Kidney glomerular epithelial cell (primary cell): ENCODE measurements at regions not wholly inside any gene's neighbourhood (a gene's known extent, or its start where the extent isn't known, plus 50 kb on each side); places are given as distances from the start of the nearest gene placed in this dataset.
"Not testable (repeated sequence)": the region's sequence is repeated elsewhere in the genome, so short reads cannot be mapped to it uniquely, and the experiment has no call there.

Experiments used
- DNase-seq: peaks from one replicate; lab custom pipeline; 2025; lab: John Stamatoyannopoulos, UW

DNA sequence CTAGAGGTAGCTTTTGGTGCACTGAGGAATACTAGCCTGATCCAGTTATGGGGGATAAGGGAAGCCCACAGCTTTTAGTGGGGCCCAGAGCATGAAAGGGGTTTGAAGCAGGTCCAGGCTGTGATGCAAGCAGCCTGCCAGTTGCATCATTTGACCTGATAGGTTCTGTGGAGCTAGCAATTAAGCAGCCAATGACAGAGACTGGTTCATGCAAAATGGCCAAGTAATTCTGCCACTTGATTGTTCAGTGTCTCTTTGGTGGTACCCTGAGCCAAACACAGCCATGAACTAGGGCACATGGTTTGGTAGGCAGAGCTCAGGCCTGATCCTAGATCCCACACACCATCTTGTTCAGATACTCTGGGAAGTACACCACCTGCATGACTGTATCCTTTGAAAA, 91.0 kb upstream of the PRR23C start:
- DNase-seq: no peak

DNA sequence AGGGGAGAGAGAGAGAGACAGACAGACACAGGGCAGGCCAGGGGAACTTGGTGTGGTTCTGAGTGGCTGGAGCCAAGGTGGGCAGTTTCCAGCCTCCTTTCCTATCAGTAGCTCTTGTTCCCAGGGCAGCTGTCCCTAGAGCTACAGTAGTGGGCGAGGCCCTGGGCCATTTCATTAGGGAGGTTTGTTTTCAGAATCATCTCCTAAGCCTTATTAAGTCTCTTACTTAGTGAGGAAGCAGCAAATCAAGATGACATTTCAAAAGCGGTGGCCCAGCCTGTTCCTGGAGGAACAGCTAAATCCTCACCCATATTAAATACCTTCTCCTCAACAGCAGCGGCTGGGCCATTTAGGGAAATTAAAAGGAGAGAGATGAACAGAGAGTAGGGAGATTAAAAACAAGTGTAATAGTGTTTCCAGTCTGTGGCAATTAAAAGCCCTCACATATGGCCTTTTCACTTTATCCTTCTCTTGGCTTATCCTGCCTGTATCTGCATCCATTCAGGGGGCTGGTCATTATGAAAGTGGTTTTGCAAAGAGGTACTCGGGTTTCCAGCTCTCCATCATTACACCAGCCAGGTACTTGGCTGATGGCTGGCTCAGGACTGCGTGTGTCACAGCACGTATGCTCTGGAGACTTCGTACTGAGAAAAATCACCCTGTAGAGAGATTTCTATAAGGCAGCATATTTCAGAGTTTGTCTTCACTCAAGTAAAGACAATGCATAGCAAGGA, 91.9 kb upstream of the PRR23C start:
- no peak for DNase-seq

DNA sequence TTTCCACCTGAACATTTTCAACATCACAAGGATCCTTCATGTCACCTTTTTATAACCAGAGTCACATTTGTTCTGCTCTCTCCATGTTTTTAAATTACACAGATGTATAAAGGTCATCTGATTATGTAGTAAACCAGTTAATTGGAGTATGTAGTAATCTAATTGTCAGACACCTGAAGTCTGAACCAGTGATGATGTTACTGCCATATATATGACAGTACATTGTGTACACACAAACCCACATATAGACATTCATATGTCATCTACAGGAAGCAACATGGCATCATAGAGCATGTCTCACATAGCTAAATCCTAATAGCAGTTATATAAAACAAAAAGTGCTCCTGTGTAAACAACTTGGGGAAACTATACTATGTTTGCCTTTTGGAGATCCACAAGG, 95.9 kb upstream of the PRR23C start:
- DNase-seq: no peak

DNA sequence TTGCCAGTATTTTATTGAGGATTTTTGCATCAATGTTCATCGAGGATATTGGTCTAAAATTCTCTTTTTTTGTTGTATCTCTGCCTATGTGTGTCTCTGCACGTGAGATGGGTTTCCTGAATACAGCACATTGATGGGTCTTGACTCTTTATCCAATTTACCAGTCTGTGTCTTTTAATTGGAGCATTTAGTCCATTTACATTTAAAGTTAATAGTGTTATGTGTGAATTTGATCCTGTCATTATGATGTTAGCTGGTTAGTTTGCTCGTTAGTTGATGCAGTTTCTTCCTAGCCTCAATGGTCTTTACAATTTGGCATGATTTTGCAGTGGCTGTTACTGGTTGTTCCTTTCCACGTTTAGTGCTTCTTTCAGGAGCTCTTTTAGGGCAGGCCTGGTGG, 101.3 kb upstream of the PRR23C start:
- not testable (repeated sequence) for DNase-seq

DNA sequence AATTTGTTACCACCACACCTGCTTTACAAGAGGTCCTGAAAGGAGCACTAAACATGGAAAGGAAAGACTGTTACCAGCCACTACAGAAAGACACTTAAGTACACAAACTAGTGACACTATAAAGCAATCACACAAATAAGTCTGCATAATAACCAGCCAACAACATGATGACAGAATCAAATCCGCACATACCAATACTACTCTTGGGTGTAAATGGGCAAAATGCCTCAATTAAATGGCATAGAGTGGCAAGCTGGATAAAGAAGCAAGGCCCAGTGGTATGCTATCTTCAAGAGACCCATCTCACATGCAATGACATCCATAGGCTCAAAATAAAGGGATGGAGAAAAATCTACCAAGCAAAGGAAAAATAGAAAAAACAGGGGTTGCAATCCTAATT, 106.8 kb upstream of the PRR23C start:
- no peak for DNase-seq

DNA sequence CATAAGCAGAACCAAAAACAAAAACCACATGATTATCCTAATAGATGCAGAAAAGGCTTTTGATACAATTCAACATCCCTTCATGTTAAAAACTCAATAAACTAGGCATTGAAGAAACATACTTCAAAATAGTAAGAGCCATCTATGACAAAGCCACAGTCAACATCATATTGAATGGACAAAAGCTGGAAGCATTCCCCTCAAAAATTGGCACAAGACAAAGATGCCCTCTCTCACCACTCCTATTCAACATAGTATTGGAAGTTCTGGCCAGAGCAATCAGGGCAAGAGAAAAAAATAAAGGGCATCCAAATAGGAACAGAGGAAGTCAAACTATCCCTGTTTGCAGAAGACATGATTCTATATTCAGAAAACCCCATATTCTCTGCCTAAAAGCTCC, 108.7 kb upstream of the PRR23C start:
- not testable (repeated sequence) for DNase-seq

DNA sequence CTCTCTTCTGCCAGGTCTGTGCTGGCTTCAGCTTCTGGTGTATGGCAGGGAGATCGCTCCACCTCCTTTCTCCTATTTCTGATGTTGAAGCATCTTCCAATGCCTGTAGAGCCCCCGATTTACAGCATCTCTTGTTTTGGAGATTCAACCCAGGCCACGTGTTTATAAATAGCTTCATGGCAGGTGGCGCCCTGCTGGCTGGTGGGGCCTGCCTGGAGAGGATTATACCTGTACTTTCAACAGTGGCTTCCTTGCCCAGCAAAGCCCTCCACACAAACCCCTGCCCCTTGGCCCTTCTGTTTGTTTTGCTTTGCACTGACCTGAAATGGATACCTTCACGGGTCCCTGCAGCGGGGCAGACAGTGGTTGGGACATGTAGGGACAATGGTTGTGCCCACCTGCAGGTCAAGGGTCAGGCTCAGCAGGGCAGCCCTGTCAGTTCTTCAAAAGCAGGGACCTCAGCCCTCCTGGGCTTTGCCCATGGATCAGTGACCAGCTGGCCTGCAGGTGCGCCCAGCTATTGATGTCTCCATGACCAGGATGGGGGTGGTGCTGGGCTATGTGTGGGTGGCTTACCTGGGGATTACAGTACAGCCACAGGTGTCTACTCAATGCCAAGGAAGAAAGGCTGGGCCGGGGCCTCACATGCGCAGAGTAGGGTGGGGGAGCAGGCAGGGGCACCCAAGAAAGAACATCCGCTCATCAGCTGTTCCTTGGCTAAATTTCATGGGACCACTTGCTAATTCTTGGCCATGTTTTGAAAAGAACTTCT, 112.7 kb upstream of the PRR23C start:
- no peak for DNase-seq

DNA sequence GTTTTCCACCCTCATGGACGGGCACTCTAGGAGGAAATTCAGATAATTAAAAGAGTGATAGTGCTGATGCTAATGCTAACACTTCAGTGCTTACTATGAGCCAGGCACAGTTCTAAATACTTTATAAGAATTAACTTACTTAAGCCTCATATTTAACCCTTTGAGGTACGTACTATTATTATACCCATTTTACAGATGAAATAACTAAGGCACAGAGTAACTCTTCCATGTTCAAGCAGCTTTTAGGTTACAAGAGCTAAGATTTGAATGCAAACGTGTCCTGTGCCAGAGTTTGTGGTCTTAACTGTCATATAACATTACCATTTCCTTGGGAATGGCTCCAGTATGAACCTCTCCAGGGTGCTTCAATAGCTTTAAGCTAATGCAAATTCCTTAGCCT, 114.7 kb upstream of the PRR23C start:
- no peak for DNase-seq

DNA sequence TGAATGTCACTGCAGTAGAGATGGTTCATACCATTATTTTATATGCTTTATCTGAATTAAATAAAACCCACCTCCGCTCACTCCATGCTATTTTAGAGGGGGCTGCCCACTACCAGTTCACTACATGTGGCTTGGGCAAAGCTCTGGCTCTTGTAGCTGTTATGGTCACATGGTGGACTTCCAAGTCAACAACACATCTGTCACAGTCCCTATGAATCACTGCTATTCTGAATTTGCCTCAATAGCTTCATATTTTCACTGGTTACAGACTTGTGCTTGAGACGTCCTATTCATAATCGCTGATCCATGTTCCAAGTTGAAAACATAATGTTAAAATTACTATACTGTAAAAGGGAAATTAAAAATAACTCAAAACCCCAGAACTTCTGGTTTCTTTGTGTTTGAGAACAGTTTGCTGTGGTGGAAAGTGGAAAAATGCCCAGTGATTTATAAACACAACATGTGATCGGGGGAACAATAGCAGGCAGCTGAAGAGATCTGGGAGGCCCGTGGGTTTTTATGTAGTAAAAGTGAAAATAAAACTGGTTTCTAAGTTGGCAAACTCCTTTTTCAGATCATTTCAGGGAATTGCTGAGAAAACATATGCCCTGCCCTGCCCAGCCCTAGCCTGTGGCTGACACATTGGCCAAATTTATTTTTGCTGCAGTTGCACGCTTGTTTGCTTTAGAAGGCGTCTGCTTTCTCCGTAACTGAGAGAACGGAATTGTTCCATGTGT, 128.8 kb upstream of the PRR23C start:
- DNase-seq: peak; percentile 28

DNA sequence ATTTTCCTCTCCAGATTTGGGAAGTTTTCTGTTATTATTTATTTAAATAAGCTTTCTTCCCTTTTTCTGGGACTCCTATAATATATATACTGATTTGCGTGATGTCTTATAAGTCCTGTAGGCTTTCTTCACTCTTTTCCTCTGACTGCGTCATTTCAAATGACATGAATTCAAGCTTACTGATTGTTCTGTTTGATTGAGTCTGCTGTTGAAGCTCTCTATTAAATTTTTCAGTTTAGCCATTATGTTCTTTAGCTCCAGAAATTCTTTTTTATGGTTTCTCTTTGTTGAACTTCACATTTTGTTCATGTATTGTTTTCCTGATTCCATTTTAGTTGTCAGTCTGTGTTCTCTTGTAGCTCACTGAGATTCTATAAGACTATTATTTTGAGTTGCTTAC, 135.8 kb upstream of the PRR23C start:
- no peak for DNase-seq

DNA sequence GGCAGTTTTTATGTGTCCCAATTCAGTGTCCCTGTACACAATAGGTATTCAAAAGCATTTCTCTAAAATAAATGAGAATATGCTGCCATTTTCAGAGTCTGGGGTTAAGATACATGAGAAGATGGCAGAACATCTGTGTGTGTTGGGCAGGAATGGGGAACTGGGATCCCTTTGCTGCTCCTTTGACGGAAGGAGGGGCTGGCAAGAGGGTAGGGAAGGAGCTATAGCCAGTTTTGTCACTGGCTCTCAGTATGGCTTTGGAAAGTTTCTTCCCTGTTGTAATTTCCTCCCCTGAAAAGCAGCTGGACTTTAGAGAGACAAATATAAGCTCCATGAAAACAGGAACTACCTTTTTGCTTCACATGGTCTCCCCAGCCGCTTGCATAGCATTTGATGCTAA, 137.5 kb upstream of the PRR23C start:
- DNase-seq: no peak

DNA sequence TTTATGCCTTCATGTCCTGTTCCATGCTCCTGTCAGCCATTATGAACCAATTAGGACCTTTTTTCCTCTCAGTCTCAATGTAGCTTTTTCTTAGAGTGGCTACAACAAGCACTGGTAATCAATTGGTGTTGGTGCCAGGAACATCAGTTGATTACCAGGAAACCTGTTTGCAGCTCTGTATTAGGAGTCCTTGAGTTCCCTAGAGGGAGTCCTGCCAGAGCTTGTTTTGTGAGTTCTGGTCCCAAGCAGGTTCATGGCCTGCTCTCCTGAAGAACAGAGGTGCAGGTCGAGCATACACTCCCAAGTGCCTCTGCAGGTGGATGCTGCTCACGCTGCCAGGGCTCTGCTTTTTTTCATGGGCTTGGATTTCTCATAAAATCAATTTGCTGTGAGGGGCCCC, 137.9 kb upstream of the PRR23C start:
- DNase-seq: no peak

DNA sequence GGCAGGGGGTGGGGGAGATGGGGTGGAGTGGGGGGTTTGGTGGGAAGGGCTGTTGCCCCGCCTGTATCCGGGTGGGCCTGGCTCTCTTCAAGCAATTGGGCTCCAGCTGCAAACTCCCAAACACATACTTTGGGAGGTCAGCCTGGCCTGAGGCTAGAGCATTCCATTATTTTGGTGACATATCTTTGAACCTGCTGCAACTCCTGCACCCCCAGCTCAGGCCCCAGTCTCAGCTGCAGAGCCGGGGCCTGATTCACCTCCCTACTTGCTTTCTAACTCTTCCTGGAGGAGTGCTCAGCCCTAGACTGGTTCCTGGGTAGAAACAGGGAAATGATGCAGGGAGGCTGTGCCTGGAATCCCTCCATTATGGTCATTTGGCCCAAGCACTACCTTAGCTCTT, 140.8 kb upstream of the PRR23C start:
- DNase-seq: no peak

DNA sequence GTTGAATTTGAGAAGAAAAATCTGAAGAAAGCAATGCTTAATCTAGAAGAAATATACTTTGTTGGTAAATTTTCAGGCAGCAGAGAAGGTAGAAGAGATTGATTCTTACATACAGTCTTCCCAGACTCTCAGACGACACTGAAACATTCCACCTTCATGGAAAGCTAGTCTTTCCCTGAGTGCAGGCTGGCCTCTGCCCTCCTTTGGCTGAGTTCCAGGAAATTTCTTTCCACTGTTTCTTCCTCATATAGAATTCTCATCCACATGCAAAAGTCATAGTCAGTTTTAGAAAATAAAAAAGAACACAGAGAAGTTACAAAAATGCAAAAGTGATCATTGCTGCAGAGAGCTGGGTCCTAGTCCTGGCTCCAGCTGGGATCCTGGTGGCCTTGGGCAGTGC, 142.5 kb upstream of the PRR23C start:
- DNase-seq: no peak

DNA sequence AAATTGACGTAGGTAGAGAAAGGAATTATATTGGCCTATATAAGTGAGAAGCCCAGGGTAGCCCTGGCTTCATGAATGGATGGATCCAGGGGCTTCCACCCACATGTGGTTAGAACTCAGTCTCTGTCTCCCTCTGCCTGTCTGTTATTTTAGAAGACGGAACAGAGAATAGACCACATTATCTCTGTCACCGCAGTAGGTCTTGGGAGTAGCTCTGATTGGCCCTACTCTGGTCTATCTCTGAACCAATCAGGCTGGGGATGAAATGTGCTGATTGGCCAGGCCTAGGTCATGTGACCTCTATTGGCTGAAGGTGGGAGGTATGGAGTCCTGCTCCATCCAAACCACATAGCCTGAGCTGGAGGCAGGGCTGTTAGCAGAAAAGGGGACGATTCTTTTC, 143.0 kb upstream of the PRR23C start:
- no peak for DNase-seq

DNA sequence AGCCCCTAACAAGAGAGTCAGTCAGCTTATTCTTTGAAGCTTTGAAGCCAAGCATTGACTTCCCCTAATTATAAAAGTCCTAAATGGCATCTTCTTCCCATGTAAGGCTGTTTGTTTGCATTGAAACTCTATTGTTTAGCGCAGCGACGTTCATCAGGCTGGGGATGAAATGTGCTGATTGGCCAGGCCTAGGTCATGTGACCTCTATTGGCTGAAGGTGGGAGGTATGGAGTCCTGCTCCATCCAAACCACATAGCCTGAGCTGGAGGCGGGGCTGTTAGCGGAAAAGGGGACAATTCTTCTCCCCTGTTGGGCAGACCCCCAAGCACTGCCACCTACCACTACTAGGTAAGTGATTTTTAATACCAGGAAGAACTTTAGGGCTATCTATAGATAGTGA, 145.3 kb upstream of the PRR23C start:
- no peak for DNase-seq

DNA sequence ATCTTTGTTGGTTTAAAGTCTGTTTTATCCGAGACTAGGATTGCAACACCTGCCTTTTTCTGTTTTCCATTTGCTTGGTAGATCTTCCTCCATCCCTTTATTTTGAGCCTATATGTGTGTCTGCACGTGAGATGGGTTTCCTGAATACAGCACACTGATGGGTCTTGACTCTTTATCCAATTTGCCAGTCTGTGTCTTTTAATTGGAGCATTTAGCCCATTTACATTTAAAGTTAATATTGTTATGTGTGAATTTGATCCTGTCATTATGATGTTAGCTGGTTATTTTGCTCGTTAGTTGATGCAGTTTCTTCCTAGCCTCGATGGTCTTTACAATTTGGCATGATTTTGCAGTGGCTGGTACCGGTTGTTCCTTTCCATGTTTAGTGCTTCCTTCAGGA, 149.4 kb upstream of the MRPS22 start:
- not testable (repeated sequence) for DNase-seq

DNA sequence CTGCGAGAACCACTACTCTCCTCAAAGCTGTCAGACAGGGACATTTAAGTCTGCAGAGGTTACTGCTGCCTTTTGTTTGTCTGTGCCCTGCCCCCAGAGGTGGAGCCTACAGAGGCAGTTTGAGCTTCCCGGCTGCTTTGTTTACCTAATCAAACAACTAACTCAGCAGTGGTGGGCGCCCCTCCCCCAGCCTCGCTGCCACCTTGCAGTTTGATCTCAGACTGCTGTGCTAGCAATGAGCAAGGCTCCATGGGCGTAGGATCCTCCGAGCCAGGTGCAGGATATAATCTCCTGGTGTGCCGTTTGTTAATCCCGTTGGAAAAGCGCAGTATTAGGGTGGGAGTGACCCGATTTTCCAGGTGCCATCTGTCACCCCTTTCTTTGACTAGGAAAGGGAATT, 147.7 kb upstream of the MRPS22 start:
- not testable (repeated sequence) for DNase-seq

DNA sequence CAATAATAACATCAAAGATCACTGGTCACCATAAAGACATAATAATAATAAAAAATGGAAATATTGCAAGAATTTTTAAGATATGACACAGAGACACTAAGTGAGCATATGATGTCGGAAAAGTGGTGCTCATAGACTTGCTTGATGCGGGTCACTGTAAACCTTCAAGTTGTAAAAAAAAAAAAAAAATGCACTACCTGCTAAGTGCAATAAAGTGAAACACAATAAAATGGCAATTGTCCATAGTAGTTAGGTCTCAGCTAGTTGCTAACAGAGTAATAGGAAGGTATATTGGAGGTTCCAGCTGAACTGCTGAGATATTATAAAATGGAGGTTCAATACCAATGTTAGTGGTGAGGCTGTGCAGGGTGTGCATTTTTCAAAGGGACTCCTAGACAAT, 146.6 kb upstream of the MRPS22 start:
- DNase-seq: no peak

DNA sequence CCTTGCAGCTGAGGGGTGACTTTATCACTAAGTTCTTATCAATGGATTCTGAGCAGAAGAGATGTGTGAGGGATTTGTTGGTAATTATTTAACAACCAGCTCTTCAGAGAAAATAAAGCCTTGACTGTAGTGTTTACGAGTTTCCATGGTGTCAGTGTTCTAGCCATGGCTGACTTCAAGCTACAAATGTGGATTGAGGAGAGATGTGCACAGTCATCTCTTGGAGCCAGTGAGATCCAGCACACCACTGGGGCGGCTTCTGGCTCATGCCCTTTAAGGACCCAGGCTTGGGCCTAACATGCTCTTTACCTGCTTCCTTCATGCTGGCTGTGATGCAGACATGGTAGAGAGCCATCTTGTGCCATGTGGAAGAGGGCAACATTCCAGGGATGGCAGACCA, 145.6 kb upstream of the MRPS22 start:
- no peak for DNase-seq

DNA sequence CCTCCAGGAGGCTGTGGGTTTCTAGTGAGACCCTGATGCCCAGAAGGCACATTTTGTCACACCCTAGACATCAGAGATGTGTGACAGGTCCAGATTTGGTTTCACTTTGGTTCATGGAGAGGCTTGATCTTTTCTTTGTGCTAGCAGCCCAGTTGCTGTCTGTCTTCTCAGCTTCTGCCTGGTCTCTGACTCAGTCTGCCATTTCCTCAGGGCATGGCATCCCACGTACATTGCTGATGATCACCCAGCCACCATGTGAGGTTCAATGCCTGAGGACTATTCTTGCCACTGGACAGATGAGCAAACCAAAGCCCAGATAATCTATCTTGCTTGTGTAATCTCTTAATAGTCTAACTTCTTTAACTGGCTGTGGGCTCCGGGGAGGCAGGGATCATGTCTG, 144.9 kb upstream of the MRPS22 start:
- DNase-seq: no peak

DNA sequence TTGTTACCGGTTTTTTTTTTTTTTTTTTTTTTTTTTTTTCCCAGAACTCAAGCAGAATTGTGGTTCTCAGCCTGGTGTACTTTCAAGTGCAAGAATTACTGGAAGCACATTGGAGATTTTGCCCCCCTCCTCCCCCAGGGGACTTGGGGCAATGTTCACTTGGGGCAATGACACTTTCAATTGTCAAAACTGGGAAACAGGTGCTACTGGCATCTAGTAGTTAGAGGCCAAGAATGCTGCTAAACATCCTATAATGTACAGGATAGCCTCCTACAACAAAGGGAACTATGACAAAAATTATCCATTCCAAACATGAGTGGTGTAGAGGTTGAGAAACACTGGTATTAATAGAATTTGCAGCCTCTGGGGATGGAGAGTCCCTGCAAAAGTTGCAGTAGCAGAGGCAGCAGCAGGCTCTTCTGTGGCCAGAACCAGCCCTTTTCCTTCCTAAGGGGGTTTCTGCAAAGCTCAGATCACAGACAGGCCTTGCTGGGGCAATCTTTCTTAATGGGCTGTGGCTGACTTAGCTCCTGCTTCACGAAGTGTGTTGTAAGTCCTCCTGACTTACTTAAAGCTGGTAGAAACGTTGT, 144.3 kb upstream of the MRPS22 start:
- DNase-seq: no peak
